ENCODE measurements at regions not wholly inside any gene's neighbourhood (a gene's known extent, or its start where the extent isn't known, plus 50 kb on each side); places are given as distances from the start of the nearest gene placed in this dataset.
"Not testable (repeated sequence)": the region's sequence is repeated elsewhere in the genome, so short reads cannot be mapped to it uniquely, and the experiment has no call there.

DNA sequence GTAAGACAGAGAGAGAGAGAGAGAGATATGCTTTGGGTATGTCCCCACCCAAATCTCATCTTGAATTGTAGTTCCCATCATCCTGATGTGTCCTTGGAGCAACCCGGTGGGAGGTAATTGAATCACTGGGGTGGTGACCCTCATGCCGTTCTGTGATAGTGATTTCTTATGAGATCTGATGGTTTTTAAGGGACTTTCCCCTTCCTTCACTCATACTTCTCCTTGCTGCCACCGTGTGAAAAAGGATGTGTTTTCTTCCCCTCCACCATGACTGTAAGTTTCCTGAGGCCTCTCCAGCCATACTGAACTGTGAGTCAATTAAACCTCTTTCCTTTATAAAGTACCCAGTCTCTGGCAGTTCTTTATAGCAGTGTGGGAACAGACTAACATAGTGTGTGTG is 60.3 kb downstream of the EOMES start:
- no peak for FAIRE-seq

DNA sequence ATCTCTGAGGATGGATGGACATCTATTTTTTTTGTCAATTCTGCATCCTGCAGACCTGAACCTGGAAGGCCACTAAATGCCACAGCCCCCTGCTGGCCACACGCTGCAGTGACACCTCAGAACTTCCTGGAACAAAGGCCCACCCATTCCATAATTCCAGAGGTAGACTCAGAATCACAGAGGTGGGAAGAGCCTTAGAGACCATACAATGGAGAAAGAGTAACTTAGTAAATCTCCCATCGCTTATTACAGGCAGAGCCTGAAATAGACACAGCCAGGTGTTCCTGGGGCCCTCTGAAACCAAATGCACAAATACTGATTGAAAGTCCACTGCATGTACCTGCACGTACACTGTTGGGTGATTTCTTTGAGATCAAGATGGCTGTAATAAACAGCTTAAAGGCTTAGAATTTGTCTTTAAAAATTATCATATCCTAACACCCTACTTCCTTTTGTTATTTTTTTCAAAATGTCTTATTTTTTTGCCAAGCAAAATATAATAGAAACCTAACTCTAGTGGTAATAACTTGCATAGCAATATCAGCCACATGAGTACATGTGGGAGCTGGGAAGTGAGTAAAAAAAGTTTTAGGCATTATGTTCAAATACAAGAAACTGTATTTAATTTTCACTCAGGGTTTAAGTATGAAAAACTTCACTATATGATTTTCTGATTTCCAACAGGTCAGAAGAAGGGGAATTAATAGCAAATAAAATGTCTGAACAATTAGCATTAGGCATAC is 62.7 kb downstream of the EOMES start:
- FAIRE-seq: no peak

DNA sequence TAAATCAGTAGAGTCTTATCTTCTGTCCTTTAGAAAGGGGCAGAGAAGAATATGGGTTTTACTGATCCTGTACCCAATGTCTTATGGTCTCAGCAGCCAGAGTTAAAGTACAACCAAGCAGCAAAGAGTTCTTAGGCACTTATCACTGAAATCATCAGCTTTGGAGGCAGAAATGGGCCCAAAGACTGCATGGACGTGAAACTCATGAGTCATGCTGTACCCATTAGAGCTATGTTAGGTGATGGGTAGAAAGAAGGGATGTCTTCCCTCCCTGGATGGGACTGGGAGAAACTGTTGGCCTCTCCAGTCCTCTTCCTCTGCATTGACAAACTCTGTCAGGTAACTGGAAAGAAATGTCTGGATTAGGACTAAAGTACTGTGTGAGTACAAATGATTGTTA is 63.4 kb downstream of the EOMES start:
- no peak for FAIRE-seq

DNA sequence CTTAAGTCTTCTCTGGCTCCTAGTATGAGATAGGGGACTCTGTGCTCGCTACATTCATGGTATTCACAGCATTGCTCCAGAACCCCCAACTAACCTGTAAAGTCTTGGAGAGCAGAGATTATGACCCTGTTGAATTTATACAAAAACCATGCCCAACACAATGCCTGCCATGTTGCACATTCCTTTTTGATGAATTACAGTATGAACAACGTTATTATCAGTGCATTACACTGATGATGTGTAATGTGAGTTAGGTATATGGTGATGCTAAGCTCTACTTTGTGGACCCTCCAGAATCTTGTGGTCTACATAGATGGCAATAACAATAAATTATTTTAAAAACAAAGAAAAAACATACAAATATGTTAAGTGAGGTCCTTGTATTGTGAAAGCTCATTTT is 64.3 kb downstream of the EOMES start:
- FAIRE-seq: no peak

DNA sequence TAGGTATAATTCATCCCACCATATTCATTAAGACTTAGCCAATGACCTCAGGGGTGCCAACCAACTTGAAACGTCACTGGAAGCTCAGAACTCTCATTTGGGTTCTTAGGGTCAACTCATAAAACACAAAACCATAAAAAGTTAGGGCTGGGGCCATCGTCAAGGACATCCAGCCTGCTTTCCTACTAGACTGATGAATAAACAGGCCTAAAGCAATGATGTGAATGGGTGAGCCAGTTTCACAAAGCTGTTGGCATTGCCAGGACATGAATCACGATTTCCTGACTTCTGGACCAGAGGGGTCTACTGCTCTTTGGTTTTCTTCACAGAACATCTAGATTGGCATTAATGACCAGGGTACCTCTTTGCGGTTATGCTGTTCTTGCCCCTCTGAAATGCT is 64.7 kb downstream of the EOMES start:
- FAIRE-seq: no peak

DNA sequence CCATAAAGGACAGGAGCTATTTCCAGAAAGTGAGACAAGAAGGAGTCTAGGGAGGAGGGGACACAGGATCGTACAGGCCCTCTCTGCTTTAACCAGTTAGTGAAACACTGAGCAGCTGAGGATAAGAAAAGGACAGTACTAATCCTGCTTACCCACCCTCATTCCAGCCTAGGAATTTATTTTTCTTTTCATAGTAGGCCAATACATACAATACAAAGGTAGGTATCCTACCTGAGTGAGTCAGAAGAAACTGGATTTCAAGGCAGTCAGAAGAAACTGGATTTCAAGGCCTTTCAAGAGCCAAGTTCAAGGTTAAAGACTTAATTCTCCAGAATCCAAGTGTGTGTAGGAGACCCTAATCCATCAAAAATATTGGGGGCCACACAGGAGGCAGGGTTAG is 65.3 kb downstream of the EOMES start:
- no peak for FAIRE-seq

DNA sequence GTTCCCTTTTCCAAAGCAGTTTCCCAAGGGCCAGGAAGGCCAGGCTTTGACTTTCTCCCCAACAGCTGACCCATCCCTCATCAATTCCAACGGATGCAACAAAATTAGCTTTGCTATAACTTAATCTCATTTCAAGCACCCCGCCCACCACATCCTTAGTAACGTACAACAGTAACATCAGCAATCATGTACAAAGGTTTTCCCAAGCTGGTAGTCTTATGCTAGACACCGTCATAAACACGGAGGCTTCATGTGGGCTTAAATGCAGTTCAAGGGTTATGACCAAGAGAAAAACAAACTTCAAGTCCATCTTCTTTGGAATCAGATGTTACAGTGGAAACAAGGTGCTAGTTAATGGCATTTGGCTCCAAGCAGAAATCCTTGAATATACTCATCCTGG is 66.6 kb downstream of the EOMES start:
- no peak for FAIRE-seq

DNA sequence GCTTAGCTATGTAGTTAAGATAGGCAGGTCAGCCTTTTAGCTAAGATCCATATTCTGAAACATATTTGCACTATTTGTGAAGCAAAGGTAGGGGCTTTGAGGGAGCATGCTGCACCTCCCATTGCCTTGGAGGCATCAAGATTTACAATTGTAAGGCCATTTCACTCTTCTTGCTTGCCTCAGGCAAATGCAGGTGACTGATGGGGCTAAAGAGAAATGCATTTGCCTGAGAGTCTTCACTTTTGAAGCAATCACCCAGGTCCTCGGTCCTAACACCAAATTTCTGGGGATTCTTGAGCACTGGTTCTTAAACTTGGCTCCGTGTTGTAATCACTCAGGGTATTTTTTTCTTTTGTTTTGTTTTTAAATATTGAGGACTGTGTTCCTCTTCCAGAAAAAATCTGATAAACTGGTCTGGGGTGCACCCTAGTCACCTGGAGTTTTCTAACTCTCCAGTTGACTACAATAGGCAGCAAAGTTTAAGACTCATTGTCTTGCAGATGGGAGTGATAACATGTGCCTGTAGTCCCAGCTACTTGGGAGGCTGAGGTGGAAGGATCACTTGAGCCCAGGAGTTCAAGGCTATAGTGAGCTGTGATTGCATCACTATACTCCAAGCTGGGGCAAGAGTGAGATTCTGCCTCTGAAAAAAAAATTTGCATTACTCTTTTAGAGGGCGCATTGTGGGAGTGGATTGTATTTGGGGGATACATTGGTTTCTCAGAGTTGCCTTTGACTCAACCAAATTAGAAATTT is 68.1 kb downstream of the EOMES start:
- FAIRE-seq: no peak

DNA sequence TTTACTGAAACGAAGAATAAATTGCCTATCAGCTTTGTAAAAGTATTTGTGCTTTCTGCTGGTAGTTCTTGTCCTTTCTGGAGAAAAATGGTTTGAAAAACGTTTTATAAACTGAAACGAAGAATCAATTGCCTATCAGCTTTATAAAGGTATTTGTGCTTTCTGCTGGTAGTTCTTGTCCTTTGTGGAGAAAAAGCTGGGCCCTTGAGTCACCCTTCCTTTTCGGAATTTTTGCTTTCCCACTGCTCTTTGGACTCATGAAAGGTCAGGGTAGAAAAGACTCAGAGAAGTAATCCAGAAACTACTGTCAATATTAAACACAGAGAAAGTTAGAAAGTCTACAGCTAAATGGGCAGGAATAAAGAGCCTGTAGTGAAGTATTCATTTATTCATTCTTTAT is 72.8 kb downstream of the EOMES start:
- FAIRE-seq: no peak

DNA sequence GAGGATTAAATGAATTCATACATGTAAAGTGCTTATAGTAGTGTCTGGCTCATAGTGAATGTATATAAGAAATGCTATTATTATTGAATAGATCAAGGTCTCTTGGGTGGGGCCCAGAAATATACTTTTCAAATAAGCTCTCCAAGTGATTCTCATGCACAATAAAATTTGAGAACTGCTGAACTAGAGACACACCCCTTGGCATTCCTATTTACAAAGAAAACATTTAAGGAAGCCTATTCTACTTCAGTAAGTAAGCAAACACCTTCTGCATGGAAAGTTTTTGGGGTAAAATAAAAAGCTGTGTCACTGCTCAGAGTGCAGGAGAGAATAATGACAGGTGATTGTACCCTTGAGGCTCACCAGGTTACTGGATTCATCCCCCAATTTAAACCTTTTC is 75.2 kb downstream of the EOMES start:
- FAIRE-seq: no peak

DNA sequence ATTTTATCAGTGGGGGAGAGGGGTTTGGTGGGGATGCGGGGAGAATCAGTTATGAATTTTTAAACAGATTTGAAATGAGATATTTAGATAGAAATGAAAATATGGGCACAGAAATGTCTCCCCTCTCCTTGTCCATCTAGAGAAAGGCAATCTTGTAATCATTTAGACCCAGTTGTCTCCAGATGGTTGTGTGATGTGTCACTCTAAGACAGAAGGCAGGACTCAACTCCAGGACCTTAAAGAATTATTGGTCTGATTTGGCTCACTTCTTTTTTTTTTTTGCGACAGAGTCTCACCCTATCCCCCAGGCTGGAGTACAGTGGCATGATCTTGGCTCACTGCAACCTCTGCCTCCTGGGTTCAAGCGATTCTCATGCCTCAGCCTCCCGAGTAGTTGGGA is 77.2 kb downstream of the EOMES start:
- FAIRE-seq: no peak

DNA sequence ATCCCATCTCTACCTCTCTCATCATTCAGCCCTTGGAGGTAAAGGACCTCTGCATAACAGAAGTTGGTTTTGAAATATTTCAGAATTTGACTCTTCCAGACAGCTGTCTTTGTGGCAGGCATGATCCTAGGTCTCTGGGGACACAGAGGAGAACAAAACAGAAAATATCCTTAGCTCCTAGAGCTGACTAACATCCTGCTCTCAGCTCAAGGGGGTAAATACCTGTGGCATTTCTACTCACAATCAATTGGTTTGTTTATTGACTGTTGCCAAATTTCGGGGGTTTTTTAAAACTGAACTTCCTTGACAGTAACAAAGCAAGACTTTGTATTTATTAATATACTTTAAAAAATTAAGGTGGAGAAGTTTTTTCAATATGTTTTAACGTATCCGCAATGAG is 78.8 kb downstream of the EOMES start:
- FAIRE-seq: no peak

DNA sequence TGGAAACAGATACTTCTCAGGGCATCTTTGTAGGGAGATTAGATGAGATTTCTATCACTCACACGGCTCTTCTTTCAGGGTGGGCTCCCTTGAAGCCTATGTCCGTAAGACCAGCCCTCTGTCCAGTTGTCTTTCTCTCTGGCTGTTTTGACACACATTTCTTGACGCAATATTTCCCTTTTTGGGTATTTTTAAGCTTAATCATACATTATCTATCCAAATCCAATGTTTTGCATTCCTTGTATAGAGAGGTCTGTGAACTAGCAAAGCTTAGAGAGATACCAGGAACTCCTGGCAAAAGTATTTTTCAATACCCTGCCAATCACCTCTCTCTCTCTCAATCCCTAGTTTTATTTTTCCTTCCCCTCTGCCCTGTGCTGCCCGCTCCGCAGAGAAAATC is 79.3 kb downstream of the EOMES start:
- FAIRE-seq: no peak

DNA sequence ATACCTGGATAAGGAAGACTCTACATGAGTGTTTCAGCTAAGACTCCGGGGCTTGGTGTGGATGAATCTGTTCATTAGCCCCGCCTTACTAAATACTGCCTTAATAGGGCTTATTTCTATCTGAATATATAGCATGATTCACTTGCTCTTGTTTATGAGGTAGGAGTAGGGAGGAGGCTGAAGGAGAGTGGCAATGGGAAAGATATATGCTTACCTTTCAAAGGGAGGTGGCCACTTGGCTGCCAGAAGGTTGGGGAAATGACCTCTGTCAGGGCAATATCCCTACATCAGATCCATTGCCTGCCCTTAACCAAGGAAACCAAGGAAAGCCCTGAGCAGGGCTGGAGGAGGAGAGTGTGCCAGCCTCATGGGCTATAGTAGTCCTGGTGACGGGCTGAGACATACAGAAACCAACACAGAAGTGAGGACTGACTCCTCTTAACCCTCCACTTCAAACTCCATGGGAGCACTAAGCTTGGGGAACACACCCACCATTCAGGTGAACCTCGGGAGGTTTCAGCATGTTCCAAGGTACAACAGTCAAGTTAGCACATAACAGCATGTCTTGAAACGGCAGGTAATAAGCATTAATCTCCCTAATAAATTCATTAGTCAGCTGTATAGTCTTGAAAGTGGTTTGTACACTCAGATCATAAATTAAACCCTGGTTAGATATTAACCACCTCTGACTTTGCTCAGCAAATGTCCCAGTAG is 80.1 kb downstream of the EOMES start:
- FAIRE-seq: no peak

DNA sequence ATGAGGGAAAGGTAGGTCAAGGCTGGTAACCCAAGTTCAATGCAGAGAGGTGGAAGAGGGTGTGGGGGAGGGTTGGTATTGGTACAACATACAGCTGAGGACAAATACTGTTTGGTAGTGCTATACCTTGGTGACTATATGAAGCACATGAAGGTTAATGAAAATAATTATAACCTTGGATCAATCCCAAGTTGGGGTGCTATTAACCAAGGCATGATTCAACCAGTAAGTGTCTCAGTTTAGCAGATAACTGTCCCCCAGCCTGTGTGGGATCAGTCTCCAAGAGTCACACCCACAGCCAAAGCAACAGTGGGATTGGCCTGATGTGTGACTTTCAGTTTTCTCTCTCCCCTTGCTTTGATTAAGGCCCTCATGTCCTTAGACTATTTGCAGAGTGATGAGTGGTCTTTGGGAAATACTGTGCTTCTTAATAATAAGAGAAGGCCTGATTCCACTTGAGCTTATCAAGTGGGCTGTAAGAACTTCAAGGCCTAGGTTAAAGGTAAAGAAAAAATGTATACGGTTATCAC is 80.8 kb downstream of the EOMES start:
- FAIRE-seq: no peak

DNA sequence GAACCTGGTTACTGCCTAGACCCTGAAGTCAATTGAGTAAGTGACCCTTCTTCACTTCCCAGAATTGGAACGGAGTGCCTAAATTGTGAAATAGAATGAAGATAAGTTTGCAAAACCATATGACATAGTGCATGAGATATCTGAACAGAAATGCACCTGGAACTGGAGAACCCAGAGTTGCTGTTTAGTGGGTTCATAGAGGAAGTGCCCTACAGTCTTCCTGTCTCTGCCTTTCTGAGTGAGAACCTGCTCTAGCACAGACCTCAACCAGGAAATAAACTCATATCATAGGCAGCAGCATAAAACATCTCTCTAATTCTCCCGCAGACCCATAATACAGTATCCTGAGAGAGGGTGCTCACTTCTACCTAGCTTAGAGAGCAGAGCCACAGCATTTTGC is 82.9 kb downstream of the EOMES start:
- FAIRE-seq: no peak

DNA sequence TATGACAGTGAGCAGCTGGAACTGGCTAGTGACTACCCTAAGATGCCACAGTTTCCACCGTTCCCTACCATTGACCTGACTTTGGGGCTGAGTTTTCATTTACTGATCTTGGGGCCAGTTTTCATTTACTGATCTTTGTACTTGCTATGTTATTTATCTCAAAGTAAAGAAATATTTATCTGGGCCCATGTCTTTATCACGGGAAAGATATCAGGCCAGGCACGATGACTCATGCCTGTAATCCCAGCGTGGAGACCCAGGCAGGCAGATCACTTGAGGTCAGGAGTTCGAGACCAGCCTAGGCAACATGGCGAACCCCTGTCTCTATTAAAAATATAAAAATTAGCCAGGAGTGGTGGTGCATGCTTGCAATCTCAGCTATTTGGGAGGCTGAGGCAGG is 83.5 kb downstream of the EOMES start:
- FAIRE-seq: no peak

DNA sequence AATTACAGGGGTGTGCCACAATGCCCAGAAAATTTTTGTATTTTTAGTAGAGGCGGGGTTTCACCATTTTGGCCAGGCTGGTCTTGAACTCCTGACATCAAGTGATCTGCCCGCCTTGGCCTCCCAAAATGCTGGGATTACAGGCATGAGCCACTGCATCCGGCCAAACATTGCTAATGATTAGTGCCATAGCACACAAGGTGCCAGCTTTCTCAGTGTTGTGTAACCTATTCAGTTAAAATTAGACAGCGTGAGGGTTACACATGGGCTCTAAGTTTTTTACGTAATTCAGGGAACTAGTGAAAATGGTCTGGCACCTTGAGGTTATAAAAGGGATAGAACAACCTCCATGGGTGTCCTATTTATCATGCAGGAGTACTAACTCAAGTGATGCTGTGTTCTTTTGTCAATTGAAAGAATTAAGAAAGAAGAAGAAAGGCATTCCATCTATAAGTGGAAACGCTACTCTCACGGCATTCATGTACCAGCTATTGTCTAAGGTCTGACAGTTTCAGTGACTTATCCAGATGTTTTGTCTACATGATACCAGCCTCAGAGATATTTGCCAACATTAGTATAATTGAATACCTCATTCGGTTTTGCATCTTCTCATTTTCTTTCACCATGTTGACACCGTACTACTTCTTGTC is 84.7 kb downstream of the EOMES start:
- FAIRE-seq: no peak

DNA sequence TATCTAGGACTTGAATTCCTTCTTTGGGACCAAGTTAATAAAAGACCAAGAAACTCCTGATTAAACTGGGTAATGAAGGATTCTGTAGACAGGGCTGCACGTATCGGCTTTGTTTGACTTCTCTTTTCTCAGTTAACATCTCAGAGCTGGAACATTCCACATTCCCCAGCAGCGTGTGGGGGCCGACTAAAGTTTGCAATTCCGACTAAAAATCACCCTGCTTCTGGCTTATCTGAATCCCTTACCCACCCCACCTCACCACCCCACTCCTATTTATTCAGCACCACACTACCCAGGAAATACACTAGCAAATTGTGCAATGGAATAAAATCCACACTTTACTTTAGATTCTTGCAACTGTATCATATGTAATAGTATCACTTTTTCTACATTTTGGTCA is 87.1 kb downstream of the EOMES start:
- FAIRE-seq: not testable (repeated sequence)

DNA sequence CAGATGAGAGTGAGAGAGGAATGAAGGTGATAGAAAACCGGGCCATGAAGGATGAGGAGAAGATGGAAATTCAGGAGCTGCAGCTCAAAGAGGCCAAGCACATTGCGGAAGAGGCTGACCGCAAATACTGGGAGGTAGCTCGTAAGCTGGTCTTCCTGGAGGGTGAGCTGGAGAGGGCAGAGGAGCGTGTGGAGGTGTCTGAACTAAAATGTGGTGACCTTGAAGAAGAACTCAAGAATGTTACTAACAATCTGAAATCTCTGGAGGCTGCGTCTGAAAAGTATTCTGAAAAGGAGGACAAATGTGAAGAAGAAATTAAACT is 88.9 kb downstream of the EOMES start:
- FAIRE-seq: no peak

DNA sequence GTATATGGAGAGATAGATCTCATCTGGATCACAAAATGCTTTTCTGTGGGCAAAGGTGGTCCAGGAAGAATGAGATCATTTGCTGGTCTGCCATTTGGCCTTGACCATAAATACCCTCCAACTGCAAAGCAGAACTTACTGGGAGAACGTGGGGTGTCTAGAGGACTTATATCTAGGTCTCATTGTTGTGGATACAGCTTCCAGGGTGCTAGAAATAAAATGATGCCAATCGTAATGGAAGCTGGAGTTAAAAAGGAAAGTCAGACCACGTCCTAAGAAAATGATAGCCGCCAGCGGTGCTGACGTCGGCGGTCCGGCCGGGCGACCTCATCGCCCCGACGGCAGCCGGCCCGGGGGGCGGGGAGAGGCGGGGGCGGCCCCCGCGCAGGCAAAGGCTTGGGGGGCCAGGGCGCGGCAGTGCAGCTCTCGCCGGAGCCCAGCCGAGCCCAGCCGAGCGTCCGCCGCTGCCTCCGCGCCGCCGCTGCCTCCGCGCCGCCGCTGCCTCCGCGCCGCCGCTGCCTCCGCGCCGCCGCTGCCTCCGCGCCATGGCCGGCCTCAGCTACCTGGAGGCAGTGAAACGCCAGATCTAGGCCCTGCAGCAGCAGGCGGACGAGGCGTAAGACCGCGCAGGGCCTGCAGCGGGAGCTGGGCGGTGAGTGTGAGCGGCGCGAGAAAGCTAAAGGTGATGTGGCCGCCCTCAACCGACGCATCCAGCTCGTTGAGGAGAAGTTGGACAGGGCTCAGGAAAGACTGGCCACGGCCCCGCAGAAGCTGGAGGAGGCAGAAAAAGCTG is 89.5 kb downstream of the EOMES start:
- FAIRE-seq: no peak

DNA sequence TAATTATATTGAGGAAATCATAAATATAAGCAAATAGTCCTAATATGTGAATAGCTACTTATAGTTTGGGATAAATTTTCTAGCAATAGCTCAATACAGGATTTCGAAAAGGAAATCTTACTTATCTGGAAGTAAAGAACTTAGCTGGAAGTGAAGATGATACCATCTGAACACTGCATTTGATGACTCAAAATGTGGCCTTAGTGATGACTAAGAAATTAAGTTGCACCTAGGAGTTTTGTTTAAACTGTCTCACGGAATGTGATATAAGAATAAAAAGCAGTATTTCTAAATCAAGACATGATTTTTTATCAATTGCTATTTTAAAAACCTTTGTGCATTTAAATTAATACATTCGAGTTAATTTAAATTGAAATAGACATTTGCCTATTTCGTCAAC is 91.2 kb downstream of the EOMES start:
- FAIRE-seq: no peak

DNA sequence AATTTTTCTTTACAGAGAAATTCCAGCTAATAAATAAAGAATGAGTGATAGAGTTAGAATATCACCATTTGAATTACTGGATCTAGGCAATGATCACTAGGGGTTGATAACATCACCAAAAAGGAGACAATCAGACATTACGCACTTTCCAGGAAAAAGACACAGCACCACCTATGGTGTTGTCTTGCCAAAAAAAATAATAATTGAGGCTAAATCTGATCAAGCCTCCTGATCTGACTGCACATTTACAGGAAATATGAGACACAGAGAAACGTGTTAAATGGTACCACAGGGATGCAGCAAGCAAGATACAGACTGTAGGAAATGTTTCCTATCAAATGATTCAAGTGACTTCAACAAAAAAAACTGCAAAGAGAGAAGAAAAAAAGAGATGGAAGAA is 92.8 kb downstream of the EOMES start:
- FAIRE-seq: no peak
